Gastroesophageal sphincter (tissue), 4 donors: ENCODE measurements at regions not wholly inside any gene's neighbourhood (a gene's known extent, or its start where the extent isn't known, plus 50 kb on each side); places are given as distances from the start of the nearest gene placed in this dataset.

Experiments used
- ATAC-seq: fragments of 150-250 bp; one replicate; pipeline ENCODE4 v1.9.1; 2016; ENCODE audit warnings: mild to moderate bottlenecking, moderate library complexity
- H3K27ac ChIP-seq, 4 donors: fragments of 200-600 bp; sonication (generic) in 3 of 4; 1 replicate in 3 of 4; 2 replicates in 1 of 4; pipeline ENCODE4 v1.5.1; 2016 to 2019
- H3K27me3 ChIP-seq: fragments of 200-600 bp; sonication (generic); one replicate; pipeline ENCODE4 v1.5.1; 2019
- H3K36me3 ChIP-seq, 2 donors: fragments of 200-600 bp; sonication (generic); one replicate each; pipeline ENCODE4 v1.5.1; 2019; ENCODE audit warnings: control low read depth in 1 of 2
- H3K4me1 ChIP-seq, 3 donors: fragments of 200-600 bp; sonication (generic); 1 replicate in 2 of 3; 2 replicates in 1 of 3; pipeline ENCODE4 v1.5.1; 2016 to 2019; ENCODE audit warnings: control low read depth in 2 of 3
- H3K4me3 ChIP-seq, 2 donors: fragments of 200-600 bp; sonication (generic); one replicate each; pipeline ENCODE4 v1.5.1; 2019; ENCODE audit warnings: mild to moderate bottlenecking in 1 of 2, moderate library complexity in 1 of 2
- H3K9me3 ChIP-seq, 3 donors: fragments of 200-600 bp; sonication (generic); one replicate each; pipeline ENCODE4 v1.5.1; 2017 to 2019; ENCODE audit warnings: control low read depth in 2 of 3
- EP300 ChIP-seq: sonication (generic); formaldehyde crosslinking; IDR thresholded peaks from one replicate; pipeline ENCODE4 v1.6.1; 2017; ENCODE audit warnings: antibody characterized with exemption, mild to moderate bottlenecking
- POLR2A ChIP-seq, 2 donors: fragments of 450-650 bp; IDR thresholded peaks; one replicate each; pipeline ENCODE4 v1.6.1; 2017; ENCODE audit warnings: antibody characterized with exemption in 2 of 2, mild to moderate bottlenecking in 2 of 2, moderate library complexity in 1 of 2
- POLR2AphosphoS5 ChIP-seq: sonication (generic); formaldehyde crosslinking; IDR thresholded peaks from one replicate; pipeline ENCODE4 v1.6.1; 2017; ENCODE audit warnings: antibody characterized with exemption
- WGBS, 2 donors: methylation state at CpG; one replicate each; pipeline ENCODE4 v1.1.5; 2018; ENCODE audit warnings: low coverage in 1 of 2; 5-methylcytosine and 5-hydroxymethylcytosine counted together
- TF ChIP-seq, protein P1 (sequence below), 4 experiments: fragments of 200-600 bp in 2 of 4; fragments of 450-650 bp in 2 of 4; sonication (generic) in 1 of 4; IDR thresholded peaks; one replicate each; pipeline ENCODE4 v1.5.1; 2017 to 2019; ENCODE audit warnings: antibody characterized with exemption in 4 of 4, mild to moderate bottlenecking in 2 of 4, moderate library complexity in 2 of 4

DNA sequence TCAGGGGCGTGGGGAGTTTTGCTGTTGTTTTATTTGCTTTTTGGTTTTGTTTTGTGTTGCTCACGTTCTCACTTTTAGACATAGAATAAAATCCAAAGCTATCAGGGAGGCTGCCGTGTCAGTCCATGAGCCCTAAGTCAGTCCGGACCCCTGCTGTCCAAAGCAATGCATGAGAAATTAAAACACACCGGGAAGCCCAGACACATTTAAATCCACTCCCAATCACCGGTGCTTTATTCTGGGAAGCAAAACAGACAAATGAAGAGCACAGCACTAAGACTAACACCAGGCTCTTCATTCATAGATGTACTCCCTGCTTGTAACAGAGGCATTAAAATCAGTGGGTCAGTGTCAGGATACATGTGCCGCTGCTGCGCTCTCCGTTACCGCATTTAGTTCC lies 180.9 kb downstream of the IRX2 start:
- Histone ChIP-seq H3K4me1 (no peaks in the 10 kb centered on the region), H3K27ac (no peak overlapping the region), H3K36me3 (no peaks in the 10 kb centered on the region), H3K9me3 (no peaks in the 10 kb centered on the region), H3K27me3 (peaks cover 23% of the 10 kb centered on the region), H3K4me3 (no peak overlapping the region)
- TF ChIP-seq POLR2A (IDR thresholded peaks at IDR 0.05) (no peak), POLR2AphosphoS5 (no peak), EP300 (no peak)
- TF ChIP-seq, protein P1, sequence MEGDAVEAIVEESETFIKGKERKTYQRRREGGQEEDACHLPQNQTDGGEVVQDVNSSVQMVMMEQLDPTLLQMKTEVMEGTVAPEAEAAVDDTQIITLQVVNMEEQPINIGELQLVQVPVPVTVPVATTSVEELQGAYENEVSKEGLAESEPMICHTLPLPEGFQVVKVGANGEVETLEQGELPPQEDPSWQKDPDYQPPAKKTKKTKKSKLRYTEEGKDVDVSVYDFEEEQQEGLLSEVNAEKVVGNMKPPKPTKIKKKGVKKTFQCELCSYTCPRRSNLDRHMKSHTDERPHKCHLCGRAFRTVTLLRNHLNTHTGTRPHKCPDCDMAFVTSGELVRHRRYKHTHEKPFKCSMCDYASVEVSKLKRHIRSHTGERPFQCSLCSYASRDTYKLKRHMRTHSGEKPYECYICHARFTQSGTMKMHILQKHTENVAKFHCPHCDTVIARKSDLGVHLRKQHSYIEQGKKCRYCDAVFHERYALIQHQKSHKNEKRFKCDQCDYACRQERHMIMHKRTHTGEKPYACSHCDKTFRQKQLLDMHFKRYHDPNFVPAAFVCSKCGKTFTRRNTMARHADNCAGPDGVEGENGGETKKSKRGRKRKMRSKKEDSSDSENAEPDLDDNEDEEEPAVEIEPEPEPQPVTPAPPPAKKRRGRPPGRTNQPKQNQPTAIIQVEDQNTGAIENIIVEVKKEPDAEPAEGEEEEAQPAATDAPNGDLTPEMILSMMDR (IDR thresholded peaks at IDR 0.05), result no peak
- no peak for ATAC-seq
- WGBS, 2 donors, result 25 to 43% methylated on average over 4 to 10 of the region's 10 CpGs

DNA sequence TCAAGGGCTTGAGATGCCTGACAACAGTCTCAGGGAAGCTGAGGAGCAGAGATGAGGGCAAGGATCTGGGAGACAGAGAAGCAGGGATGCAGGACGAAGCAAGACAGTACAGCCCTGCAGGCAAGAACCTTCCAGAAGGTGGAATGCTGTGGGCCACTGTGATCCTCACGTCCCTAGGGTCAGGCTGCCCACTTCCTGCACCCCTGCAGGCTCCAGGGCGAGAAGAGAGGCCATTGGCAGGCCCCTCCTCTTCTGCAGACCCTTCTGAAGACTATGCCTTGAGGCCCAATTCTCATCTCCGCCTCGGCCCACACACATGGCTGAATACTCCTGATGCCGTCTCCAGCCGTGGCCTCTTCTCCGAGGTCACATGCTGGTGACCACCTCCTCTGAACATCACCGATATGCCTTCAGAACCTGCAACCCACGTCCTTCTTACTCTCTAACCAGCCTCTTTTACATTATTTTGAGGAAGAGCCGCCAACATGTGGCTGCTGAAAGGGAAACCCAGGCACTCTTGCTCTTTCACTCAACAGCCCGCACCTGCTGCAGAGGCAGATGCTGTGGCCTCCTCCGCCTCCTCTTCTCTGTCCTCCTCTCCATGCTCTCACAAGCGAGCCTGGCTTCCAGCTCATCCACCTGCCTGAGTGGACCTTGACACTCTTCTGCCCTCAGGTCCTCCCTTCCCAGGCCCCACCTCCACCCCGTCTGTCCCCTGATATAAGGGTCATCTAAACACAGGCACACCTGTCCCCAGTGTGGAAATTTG lies 181.5 kb downstream of the IRX2 start:
- 69 to 82% methylated on average over 3 to 9 of the region's 15 CpGs for WGBS, 2 donors
- no peak for ATAC-seq

DNA sequence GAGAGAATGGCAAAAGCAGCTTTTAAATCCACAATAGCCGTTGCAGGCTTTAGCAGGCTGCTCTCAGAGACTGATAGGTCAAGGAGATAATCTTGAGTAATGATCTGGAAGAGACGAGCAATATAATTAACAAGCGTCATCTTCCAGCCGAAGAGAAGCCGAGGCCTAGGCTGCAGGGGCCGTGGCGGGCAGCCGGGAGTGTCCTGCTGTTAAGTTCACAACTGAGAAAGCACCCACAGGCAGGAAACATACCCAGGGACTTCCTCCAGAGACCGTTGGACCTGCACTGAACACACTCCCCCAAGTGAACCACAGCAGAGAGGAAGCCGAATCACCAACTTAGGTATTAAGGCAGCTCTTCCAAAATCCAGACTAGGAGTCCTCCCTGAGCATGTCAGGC lies 182.3 kb downstream of the IRX2 start:
- peaks cover 23% of the 10 kb centered on the region for H3K27me3 ChIP-seq
- no peak overlapping the region for H3K27ac ChIP-seq
- no peaks in the 10 kb centered on the region for H3K9me3 ChIP-seq
- WGBS, 2 donors, result 39 to 60% methylated on average over 5 to 7 of the region's 10 CpGs
- ATAC-seq, result no peak
- H3K36me3 ChIP-seq, result no peaks in the 10 kb centered on the region
- TF ChIP-seq EP300, result no peak
- H3K4me3 ChIP-seq, result no peak overlapping the region
- H3K4me1 ChIP-seq, result no peaks in the 10 kb centered on the region

More for the DNA sequence above, 181.5 kb downstream of the IRX2 start:
- H3K27ac ChIP-seq, result no peak overlapping the region
- H3K27me3 ChIP-seq, result peaks cover 23% of the 10 kb centered on the region
- H3K36me3 ChIP-seq, result no peaks in the 10 kb centered on the region
- H3K4me1 ChIP-seq, result no peaks in the 10 kb centered on the region
- TF ChIP-seq POLR2AphosphoS5, result no peak
- TF ChIP-seq POLR2A (IDR thresholded peaks at IDR 0.05), result no peak
- TF ChIP-seq, protein P1 (IDR thresholded peaks at IDR 0.05), result no peak
- no peak for TF ChIP-seq EP300
- H3K4me3 ChIP-seq, result no peak overlapping the region
- no peaks in the 10 kb centered on the region for H3K9me3 ChIP-seq

GRCh38 chr5:2566284-2566683 lies 185.2 kb downstream of the IRX2 start:
- ATAC-seq, result no peak
- no peak overlapping the region for H3K27ac ChIP-seq
- no peak overlapping the region for H3K4me3 ChIP-seq
- no peaks in the 10 kb centered on the region for H3K36me3 ChIP-seq
- peaks cover 30% of the 10 kb centered on the region for H3K27me3 ChIP-seq
- no peak for TF ChIP-seq POLR2A (IDR thresholded peaks at IDR 0.05)
- TF ChIP-seq, protein P1 (IDR thresholded peaks at IDR 0.05), result no peak
- TF ChIP-seq EP300, result no peak
- TF ChIP-seq POLR2AphosphoS5, result no peak
- WGBS, 2 donors, result 63 to 72% methylated on average over 3 of the region's 3 CpGs
- H3K9me3 ChIP-seq, result peaks cover 0 to 3% (median 0%) of the 10 kb centered on the region in 3 donors
- H3K4me1 ChIP-seq, result no peaks in the 10 kb centered on the region

DNA sequence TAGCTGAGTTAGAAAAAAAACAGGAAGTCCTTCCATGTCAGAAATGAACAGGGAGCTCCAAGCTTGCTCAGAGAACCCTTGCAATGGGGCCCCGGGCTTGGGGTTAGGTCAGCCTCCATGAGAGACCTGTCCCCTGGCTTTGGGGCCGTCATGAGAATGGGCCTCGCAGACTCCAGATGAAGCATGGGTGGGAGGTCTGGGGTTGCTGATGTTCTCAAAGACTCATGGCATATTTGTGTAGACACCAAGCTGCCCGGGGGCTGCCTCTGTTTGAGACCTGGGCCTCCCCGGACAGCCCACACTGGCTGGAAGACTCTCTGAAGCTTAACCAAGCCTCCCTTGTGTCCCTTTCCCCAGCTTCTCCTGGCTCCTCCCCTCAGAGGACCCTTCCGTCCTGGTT lies 186.3 kb downstream of the IRX2 start:
- H3K27ac ChIP-seq, result no peak overlapping the region
- H3K9me3 ChIP-seq, result peaks cover 0 to 3% (median 0%) of the 10 kb centered on the region in 3 donors
- H3K4me1 ChIP-seq, result no peaks in the 10 kb centered on the region
- WGBS, 2 donors, result 56 to 90% methylated on average over 2 to 3 of the region's 6 CpGs
- no peak overlapping the region for H3K4me3 ChIP-seq
- H3K27me3 ChIP-seq, result peaks cover 28% of the 10 kb centered on the region
- no peaks in the 10 kb centered on the region for H3K36me3 ChIP-seq
- TF ChIP-seq POLR2A (IDR thresholded peaks at IDR 0.05) (no peak), EP300 (no peak), POLR2AphosphoS5 (no peak)
- TF ChIP-seq, protein P1 (IDR thresholded peaks at IDR 0.05), result no peak
- ATAC-seq, result no peak
